ENCODE measurements at regions not wholly inside any gene's neighbourhood (a gene's known extent, or its start where the extent isn't known, plus 50 kb on each side); places are given as distances from the start of the nearest gene placed in this dataset.

DNA sequence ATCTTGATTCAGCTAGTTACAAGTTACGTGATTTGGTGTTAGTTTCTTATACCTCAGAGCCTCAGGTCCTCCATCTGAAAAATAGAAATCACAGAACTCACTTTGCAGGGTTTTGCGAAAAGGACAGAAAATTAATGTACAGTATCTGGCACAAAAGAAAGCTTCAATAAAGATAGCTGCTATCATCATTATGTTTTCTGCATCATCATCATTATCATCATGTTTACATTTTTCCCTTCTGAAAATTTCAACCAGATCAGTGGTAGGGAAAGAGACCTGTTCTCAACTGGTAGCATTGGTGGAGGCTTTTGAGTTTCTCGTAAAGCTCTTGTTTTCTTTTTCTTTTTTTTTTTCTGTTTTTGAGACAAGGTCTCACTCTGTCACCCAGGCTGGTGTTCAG, 174.7 kb upstream of the PBX1 start:
- in situ Hi-C loops (cut with MboI; ENCODE audit: low sequenced_read_pairs) (no loop called here), dilution Hi-C loops (cut with HindIII; ENCODE audit: low sequenced_read_pairs, unreplicated experiment) (no loop called here), intact Hi-C loops (cut with micrococcal nuclease) (no loop called here)
- no peak overlapping the region for H2BK5ac ChIP-seq (ENCODE audit: low read depth, low read length, poor library complexity, severe bottlenecking)
- H3K23ac ChIP-seq (ENCODE audit: low read depth, low read length) = no peak overlapping the region
- DNase-seq (no peak), ATAC-seq (ENCODE audit: low read depth) (no peak)
- POLR2A ChIA-PET (ENCODE audit: unreplicated experiment) = no interaction called here
- no peaks in the 10 kb centered on the region for H3K9me3 ChIP-seq (ENCODE audit: control insufficient read depth, insufficient read depth, low read length)
- no peaks in the 10 kb centered on the region for H3K4me1 ChIP-seq (ENCODE audit: control insufficient read depth, insufficient read depth, low read length)
- no peak overlapping the region for H2AFZ ChIP-seq (replicated peaks; ENCODE audit: low read length, poor library complexity)
- H3K18ac ChIP-seq (ENCODE audit: low read depth, low read length) = no peak overlapping the region
- CTCF ChIA-PET = interaction anchor here (0.6 kb wide), 1 partner anchor 432 kb away, joined by 3 read pairs; no protein-coding TSS in a partner anchor
- no peak overlapping the region for H3K4me2 ChIP-seq (ENCODE audit: low read depth, low read length)
- BruUV-seq (replicated peaks) = no TSS peak
- no CpG with 5 or more reads among the region's 3 CpGs for WGBS, 2 experiments (ENCODE audit: extremely low coverage in 2 of 2, insufficient read length in 1 of 2)
- H4K8ac ChIP-seq (ENCODE audit: low read depth in 2 of 2, low read length in 2 of 2) = no peak overlapping the region
- H4K20me1 ChIP-seq (ENCODE audit: insufficient read depth, low read length) = no peaks in the 10 kb centered on the region
- H2AK9ac ChIP-seq (replicated peaks; ENCODE audit: low read depth, low read length, poor library complexity) = no peak overlapping the region
- no peak overlapping the region for H2BK120ac ChIP-seq (ENCODE audit: low read depth, low read length)
- H3K79me1 ChIP-seq (ENCODE audit: low read depth in 1 of 2, low read length in 2 of 2) = no peaks in the 10 kb centered on the region
- H3K4ac ChIP-seq (ENCODE audit: low read depth, low read length) = no peak overlapping the region
- H2AK5ac ChIP-seq (ENCODE audit: low read depth, low read length) = no peak overlapping the region
- no peaks in the 10 kb centered on the region for H3K36me3 ChIP-seq (ENCODE audit: control insufficient read depth, insufficient read depth, low read length)
- H3K27ac ChIP-seq (ENCODE audit: insufficient read depth, low read length) = no peak overlapping the region
- H3K27me3 ChIP-seq (ENCODE audit: control insufficient read depth, insufficient read depth, low read length) = no peaks in the 10 kb centered on the region
- no peak overlapping the region for H2BK15ac ChIP-seq (ENCODE audit: low read depth, low read length)
- no peak overlapping the region for H3K56ac ChIP-seq (ENCODE audit: extremely low read depth, insufficient read depth, low read length)
- H3K14ac ChIP-seq (replicated peaks; ENCODE audit: low read depth, low read length) = no peak overlapping the region
- no peak overlapping the region for H2BK20ac ChIP-seq (ENCODE audit: low read depth, low read length)
- H3K4me3 ChIP-seq (ENCODE audit: insufficient read depth, low read depth, low read length) = no peak overlapping the region
- H3K9me1 ChIP-seq (ENCODE audit: insufficient read depth, low read length) = no peaks in the 10 kb centered on the region
- TF ChIP-seq, protein P1, sequence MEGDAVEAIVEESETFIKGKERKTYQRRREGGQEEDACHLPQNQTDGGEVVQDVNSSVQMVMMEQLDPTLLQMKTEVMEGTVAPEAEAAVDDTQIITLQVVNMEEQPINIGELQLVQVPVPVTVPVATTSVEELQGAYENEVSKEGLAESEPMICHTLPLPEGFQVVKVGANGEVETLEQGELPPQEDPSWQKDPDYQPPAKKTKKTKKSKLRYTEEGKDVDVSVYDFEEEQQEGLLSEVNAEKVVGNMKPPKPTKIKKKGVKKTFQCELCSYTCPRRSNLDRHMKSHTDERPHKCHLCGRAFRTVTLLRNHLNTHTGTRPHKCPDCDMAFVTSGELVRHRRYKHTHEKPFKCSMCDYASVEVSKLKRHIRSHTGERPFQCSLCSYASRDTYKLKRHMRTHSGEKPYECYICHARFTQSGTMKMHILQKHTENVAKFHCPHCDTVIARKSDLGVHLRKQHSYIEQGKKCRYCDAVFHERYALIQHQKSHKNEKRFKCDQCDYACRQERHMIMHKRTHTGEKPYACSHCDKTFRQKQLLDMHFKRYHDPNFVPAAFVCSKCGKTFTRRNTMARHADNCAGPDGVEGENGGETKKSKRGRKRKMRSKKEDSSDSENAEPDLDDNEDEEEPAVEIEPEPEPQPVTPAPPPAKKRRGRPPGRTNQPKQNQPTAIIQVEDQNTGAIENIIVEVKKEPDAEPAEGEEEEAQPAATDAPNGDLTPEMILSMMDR (conservative IDR thresholded peaks at IDR 0.05; ENCODE audit: low read depth, low read length) = no peak
- TF ChIP-seq FOS (IDR thresholded peaks at IDR 0.05; ENCODE audit: low read depth, low read length) (no peak), RFX5 (IDR thresholded peaks at IDR 0.05; ENCODE audit: low read depth, low read length) (no peak), MAZ (IDR thresholded peaks at IDR 0.05; ENCODE audit: borderline replicate concordance, low read depth, low read length) (no peak), NFE2L2 (IDR thresholded peaks at IDR 0.05; ENCODE audit: low read depth, low read length) (no peak), MAFK (IDR thresholded peaks at IDR 0.05; ENCODE audit: low read depth, low read length) (peak; percentile 41; the same call in 1 of the 2 replicates)
- TF ChIP-seq, protein P2, sequence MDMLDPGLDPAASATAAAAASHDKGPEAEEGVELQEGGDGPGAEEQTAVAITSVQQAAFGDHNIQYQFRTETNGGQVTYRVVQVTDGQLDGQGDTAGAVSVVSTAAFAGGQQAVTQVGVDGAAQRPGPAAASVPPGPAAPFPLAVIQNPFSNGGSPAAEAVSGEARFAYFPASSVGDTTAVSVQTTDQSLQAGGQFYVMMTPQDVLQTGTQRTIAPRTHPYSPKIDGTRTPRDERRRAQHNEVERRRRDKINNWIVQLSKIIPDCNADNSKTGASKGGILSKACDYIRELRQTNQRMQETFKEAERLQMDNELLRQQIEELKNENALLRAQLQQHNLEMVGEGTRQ (IDR thresholded peaks at IDR 0.05; ENCODE audit: low read depth, low read length) = no peak
- TF ChIP-seq, protein P3, sequence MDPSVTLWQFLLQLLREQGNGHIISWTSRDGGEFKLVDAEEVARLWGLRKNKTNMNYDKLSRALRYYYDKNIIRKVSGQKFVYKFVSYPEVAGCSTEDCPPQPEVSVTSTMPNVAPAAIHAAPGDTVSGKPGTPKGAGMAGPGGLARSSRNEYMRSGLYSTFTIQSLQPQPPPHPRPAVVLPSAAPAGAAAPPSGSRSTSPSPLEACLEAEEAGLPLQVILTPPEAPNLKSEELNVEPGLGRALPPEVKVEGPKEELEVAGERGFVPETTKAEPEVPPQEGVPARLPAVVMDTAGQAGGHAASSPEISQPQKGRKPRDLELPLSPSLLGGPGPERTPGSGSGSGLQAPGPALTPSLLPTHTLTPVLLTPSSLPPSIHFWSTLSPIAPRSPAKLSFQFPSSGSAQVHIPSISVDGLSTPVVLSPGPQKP (IDR thresholded peaks at IDR 0.05; ENCODE audit: borderline replicate concordance, low read depth, low read length) = no peak
- H3K9ac ChIP-seq (ENCODE audit: low read depth, low read length) = no peak overlapping the region
- no peak overlapping the region for H4K5ac ChIP-seq (ENCODE audit: low read depth, low read length)
- H4K91ac ChIP-seq (ENCODE audit: insufficient read depth, low read depth, low read length) = no peak overlapping the region

All from IMR-90 (cell line).